ENCODE measurements at regions not wholly inside any gene's neighbourhood (a gene's known extent, or its start where the extent isn't known, plus 50 kb on each side); places are given as distances from the start of the nearest gene placed in this dataset.

- no peak for DNase-seq
These were observed 617.5 kb upstream of the SGCG start for GRCh38 chr13:22563272-22563671.

- DNase-seq: no peak
These were observed 611.0 kb upstream of the SGCG start for GRCh38 chr13:22569811-22570210.

GRCh38 chr13:22589880-22590279, 590.9 kb upstream of the SGCG start:
- DNase-seq: no peak

GRCh38 chr13:22592515-22592914, 588.3 kb upstream of the SGCG start:
- no peak for DNase-seq

- DNase-seq: no peak
These were observed 586.7 kb upstream of the SGCG start for GRCh38 chr13:22594041-22594440.

GRCh38 chr13:22596171-22596863, 584.5 kb upstream of the SGCG start:
- no peak for DNase-seq

GRCh38 chr13:22599156-22599555, 581.6 kb upstream of the SGCG start:
- no peak for DNase-seq

GRCh38 chr13:22618002-22618401, 562.8 kb upstream of the SGCG start:
- DNase-seq: no peak

GRCh38 chr13:22625691-22626090, 555.1 kb upstream of the SGCG start:
- DNase-seq: no peak

GRCh38 chr13:22629374-22629773, 551.4 kb upstream of the SGCG start:
- no peak for DNase-seq

GRCh38 chr13:22642088-22642487, 538.7 kb upstream of the SGCG start:
- no peak for DNase-seq

GRCh38 chr13:22644941-22645340, 535.8 kb upstream of the SGCG start:
- DNase-seq: no peak

GRCh38 chr13:22647156-22647850, 533.5 kb upstream of the SGCG start:
- DNase-seq: no peak

- no peak for DNase-seq
These were observed 532.4 kb upstream of the SGCG start for GRCh38 chr13:22648320-22648801.

- DNase-seq: no peak
These were observed 528.0 kb upstream of the SGCG start for GRCh38 chr13:22652796-22653195.

GRCh38 chr13:22653866-22654265, 526.9 kb upstream of the SGCG start:
- no peak for DNase-seq

- no peak for DNase-seq
These were observed 525.5 kb upstream of the SGCG start for GRCh38 chr13:22655106-22655852.

- no peak for DNase-seq
These were observed 518.0 kb upstream of the SGCG start for GRCh38 chr13:22662771-22663170.

GRCh38 chr13:22665506-22665905, 515.3 kb upstream of the SGCG start:
- no peak for DNase-seq

- no peak for DNase-seq
These were observed 490.0 kb upstream of the SGCG start for GRCh38 chr13:22690756-22691155.

- no peak for DNase-seq
These were observed 487.1 kb upstream of the SGCG start for GRCh38 chr13:22693691-22694090.

GRCh38 chr13:22696433-22696832, 484.3 kb upstream of the SGCG start:
- no peak for DNase-seq

GRCh38 chr13:22698467-22698866, 482.3 kb upstream of the SGCG start:
- DNase-seq: no peak
